OCI-LY1 (cell line): ENCODE measurements at regions not wholly inside any gene's neighbourhood (a gene's known extent, or its start where the extent isn't known, plus 50 kb on each side); places are given as distances from the start of the nearest gene placed in this dataset.

Experiments used
- H2AFZ ChIP-seq: fragments of 200-600 bp; sonication (generic), shearing (Covaris generic); 2 replicates; pipeline ENCODE4 v1.6.0; 2014; ENCODE audit warnings: antibody characterized with exemption, mild to moderate bottlenecking, low read length
- H3F3A ChIP-seq: fragments of 200-600 bp; sonication (generic), shearing (Covaris generic); 2 replicates; pipeline ENCODE4 v1.6.0; 2014; ENCODE audit warnings: mild to moderate bottlenecking, antibody characterized with exemption, low read length, moderate library complexity; ENCODE audit not compliant: insufficient read depth
- H3K27ac ChIP-seq: fragments of 200-600 bp; sonication (generic); 2 replicates; pipeline ENCODE4 v1.5.1; 2014; ENCODE audit warnings: low read length, mixed run types, mild to moderate bottlenecking, low read depth; ENCODE audit not compliant: poor library complexity, severe bottlenecking
- H3K27me3 ChIP-seq: fragments of 200-600 bp; sonication (generic); 2 replicates; pipeline ENCODE4 v1.6.0; 2014; ENCODE audit warnings: antibody characterized with exemption, mild to moderate bottlenecking, low read length, moderate library complexity; ENCODE audit not compliant: insufficient read depth
- H3K36me3 ChIP-seq: fragments of 200-600 bp; sonication (generic); 2 replicates; pipeline ENCODE4 v1.6.1; 2014; ENCODE audit warnings: mild to moderate bottlenecking, antibody characterized with exemption, low read length, moderate library complexity, mixed read lengths; ENCODE audit not compliant: insufficient read depth
- H3K4me1 ChIP-seq: fragments of 200-600 bp; sonication (generic); 2 replicates; pipeline ENCODE4 v1.5.1; 2014; ENCODE audit warnings: mild to moderate bottlenecking, low read length, moderate library complexity; ENCODE audit not compliant: insufficient read depth, severe bottlenecking
- H3K4me2 ChIP-seq: fragments of 200-600 bp; sonication (generic), shearing (Covaris generic); 2 replicates; pipeline ENCODE4 v1.6.1; 2014; ENCODE audit warnings: low read length
- H3K4me3 ChIP-seq: fragments of 200-600 bp; sonication (generic); 2 replicates; pipeline ENCODE4 v1.5.1; 2014; ENCODE audit warnings: low read length, low read depth, mild to moderate bottlenecking, mixed read lengths; ENCODE audit not compliant: poor library complexity, severe bottlenecking
- H3K79me2 ChIP-seq: fragments of 200-600 bp; shearing (Covaris generic); 2 replicates; pipeline ENCODE4 v1.6.1; 2016; ENCODE audit warnings: mixed run types, low read length, mixed read lengths; ENCODE audit not compliant: insufficient read depth
- H3K9ac ChIP-seq: fragments of 200-600 bp; sonication (generic), shearing (Covaris generic); 2 replicates; pipeline ENCODE4 v1.6.1; 2014; ENCODE audit warnings: mild to moderate bottlenecking, low read length, mixed read lengths
- H3K9me2 ChIP-seq: fragments of 200-600 bp; sonication (generic), shearing (Covaris generic); 2 replicates; pipeline ENCODE4 v1.6.1; 2014; ENCODE audit warnings: low read depth, mild to moderate bottlenecking, low read length, mixed read lengths
- H3K9me3 ChIP-seq: fragments of 200-600 bp; shearing (Covaris generic); 2 replicates; pipeline ENCODE4 v1.6.1; 2014; ENCODE audit warnings: low read length, mixed read lengths
- H4K20me1 ChIP-seq: fragments of 200-600 bp; sonication (generic), shearing (Covaris generic); 2 replicates; pipeline ENCODE4 v1.6.0; 2016; ENCODE audit warnings: mild to moderate bottlenecking, low read length; ENCODE audit not compliant: insufficient read depth
- CTCF ChIP-seq: fragments of 200-600 bp; sonication (generic), shearing (Covaris generic); IDR thresholded peaks from 2 replicates; pipeline ENCODE4 v1.5.1; 2017; ENCODE audit warnings: mild to moderate bottlenecking, antibody characterized with exemption, low read length, moderate library complexity, mixed read lengths
- EZH2 ChIP-seq: fragments of 200-600 bp; sonication (generic), shearing (Covaris generic); IDR thresholded peaks from 2 replicates; pipeline ENCODE4 v1.8.0; 2017; ENCODE audit warnings: borderline replicate concordance, mixed run types, mild to moderate bottlenecking, antibody characterized with exemption, low read length, moderate library complexity, mixed read lengths

- Histone ChIP-seq H3K9me3 (peaks cover 3% of the 10 kb centered on the region; the same call in 1 of the 2 replicates), H3K4me1 (no peaks in the 10 kb centered on the region), H3F3A (no peaks in the 10 kb centered on the region), H3K27me3 (no peaks in the 10 kb centered on the region), H3K9me2 (no peaks in the 10 kb centered on the region), H3K4me2 (no peak overlapping the region), H3K4me3 (no peak overlapping the region), H2AFZ (no peak overlapping the region), H3K9ac (no peak overlapping the region), H4K20me1 (no peaks in the 10 kb centered on the region), H3K27ac (no peak overlapping the region), H3K79me2 (no peaks in the 10 kb centered on the region), H3K36me3 (no peaks in the 10 kb centered on the region)
- no peak for TF ChIP-seq CTCF
Measured at GRCh38 chr2:145070703-145071102, 550.8 kb upstream of the ZEB2 start.

GRCh38 chr2:145068509-145068908, 548.6 kb upstream of the ZEB2 start:
- Histone ChIP-seq H3K4me1 (no peaks in the 10 kb centered on the region), H2AFZ (no peak overlapping the region), H3K9me3 (peaks cover 3% of the 10 kb centered on the region; the same call in 1 of the 2 replicates), H3F3A (no peaks in the 10 kb centered on the region), H4K20me1 (no peaks in the 10 kb centered on the region), H3K9me2 (no peaks in the 10 kb centered on the region), H3K79me2 (no peaks in the 10 kb centered on the region), H3K27me3 (no peaks in the 10 kb centered on the region), H3K27ac (no peak overlapping the region), H3K9ac (no peak overlapping the region), H3K4me3 (no peak overlapping the region), H3K4me2 (no peak overlapping the region), H3K36me3 (no peaks in the 10 kb centered on the region)
- TF ChIP-seq EZH2 (no peak), CTCF (no peak)

GRCh38 chr2:145067549-145068030, 547.7 kb upstream of the ZEB2 start:
- no peaks in the 10 kb centered on the region for H3K27me3 ChIP-seq
- H3K4me1 ChIP-seq = no peaks in the 10 kb centered on the region
- no peaks in the 10 kb centered on the region for H3K36me3 ChIP-seq
- no peak overlapping the region for H3K4me3 ChIP-seq
- no peaks in the 10 kb centered on the region for H3K9me2 ChIP-seq
- no peak overlapping the region for H3K4me2 ChIP-seq
- no peaks in the 10 kb centered on the region for H3F3A ChIP-seq
- no peak overlapping the region for H3K27ac ChIP-seq
- H4K20me1 ChIP-seq = no peaks in the 10 kb centered on the region
- no peaks in the 10 kb centered on the region for H3K79me2 ChIP-seq
- no peak overlapping the region for H3K9ac ChIP-seq
- no peak overlapping the region for H2AFZ ChIP-seq
- TF ChIP-seq EZH2 (no peak), CTCF (no peak)
- peaks cover 3% of the 10 kb centered on the region; the same call in 1 of the 2 replicates for H3K9me3 ChIP-seq
